ENCODE measurements at regions not wholly inside any gene's neighbourhood (a gene's known extent, or its start where the extent isn't known, plus 50 kb on each side); places are given as distances from the start of the nearest gene placed in this dataset.

DNA sequence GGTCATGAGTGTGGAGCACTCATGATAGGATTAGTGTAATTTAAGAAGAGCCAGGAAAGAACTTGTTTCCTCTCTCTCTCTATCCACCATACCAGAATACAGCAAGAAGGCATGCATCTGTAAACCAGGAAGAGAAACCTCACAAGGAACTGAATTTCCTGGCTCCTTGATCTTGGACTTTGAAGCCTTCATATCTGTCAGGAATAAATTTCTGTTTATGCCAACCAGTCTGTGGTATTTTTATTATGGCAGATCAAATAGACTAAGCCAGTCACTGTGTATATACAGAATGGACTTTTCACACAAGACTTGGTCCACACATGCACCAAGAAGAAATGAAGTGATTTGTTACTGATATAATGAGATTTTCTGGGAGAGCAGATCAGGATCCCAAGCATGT, 930.1 kb upstream of the TMEFF2 start:
- H3K4me3 ChIP-seq (ENCODE audit: severe bottlenecking) = no peak overlapping the region
- TF ChIP-seq, protein P1, sequence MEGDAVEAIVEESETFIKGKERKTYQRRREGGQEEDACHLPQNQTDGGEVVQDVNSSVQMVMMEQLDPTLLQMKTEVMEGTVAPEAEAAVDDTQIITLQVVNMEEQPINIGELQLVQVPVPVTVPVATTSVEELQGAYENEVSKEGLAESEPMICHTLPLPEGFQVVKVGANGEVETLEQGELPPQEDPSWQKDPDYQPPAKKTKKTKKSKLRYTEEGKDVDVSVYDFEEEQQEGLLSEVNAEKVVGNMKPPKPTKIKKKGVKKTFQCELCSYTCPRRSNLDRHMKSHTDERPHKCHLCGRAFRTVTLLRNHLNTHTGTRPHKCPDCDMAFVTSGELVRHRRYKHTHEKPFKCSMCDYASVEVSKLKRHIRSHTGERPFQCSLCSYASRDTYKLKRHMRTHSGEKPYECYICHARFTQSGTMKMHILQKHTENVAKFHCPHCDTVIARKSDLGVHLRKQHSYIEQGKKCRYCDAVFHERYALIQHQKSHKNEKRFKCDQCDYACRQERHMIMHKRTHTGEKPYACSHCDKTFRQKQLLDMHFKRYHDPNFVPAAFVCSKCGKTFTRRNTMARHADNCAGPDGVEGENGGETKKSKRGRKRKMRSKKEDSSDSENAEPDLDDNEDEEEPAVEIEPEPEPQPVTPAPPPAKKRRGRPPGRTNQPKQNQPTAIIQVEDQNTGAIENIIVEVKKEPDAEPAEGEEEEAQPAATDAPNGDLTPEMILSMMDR (IDR thresholded peaks at IDR 0.05; ENCODE audit: poor library complexity, severe bottlenecking) = no peak

DNA sequence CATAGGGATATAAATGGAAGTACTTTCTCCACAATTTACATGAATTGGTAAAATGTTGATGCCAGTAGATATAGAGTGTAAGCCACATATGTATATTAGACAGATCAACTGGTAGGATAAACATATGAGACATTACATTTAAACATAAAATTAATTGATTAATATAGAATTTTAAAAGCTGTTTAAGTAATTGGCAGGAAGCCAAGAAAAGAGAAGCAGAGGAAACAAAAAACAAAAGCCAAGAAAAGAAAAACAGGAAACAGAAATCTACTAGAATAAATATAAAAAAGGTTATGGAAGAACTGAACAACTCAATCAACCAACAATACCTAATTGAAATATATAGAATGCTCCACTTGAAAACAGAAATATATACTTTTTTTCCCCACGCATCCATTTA, 920.1 kb upstream of the TMEFF2 start:
- Histone ChIP-seq H3K4me3 (ENCODE audit: severe bottlenecking) (no peak overlapping the region), H3K27me3 (ENCODE audit: insufficient read depth, poor library complexity, severe bottlenecking) (no peaks in the 10 kb centered on the region), H3K27ac (ENCODE audit: poor library complexity, severe bottlenecking) (no peak overlapping the region), H3K4me1 (ENCODE audit: insufficient read depth, poor library complexity, severe bottlenecking) (no peaks in the 10 kb centered on the region), H3K9me3 (ENCODE audit: severe bottlenecking) (no peaks in the 10 kb centered on the region), H3K36me3 (ENCODE audit: low read depth) (no peaks in the 10 kb centered on the region)
- TF ChIP-seq, protein P1 (IDR thresholded peaks at IDR 0.05; ENCODE audit: poor library complexity, severe bottlenecking) = no peak
- ATAC-seq (ENCODE audit: low read depth) (no peak), DNase-seq (ENCODE audit: low spot score) (no peak)

More for the DNA sequence above, 930.1 kb upstream of the TMEFF2 start:
- ATAC-seq (ENCODE audit: low read depth) (no peak), DNase-seq (ENCODE audit: low spot score) (no peak)
- Histone ChIP-seq H3K27ac (ENCODE audit: poor library complexity, severe bottlenecking) (no peak overlapping the region), H3K36me3 (ENCODE audit: low read depth) (no peaks in the 10 kb centered on the region), H3K27me3 (ENCODE audit: insufficient read depth, poor library complexity, severe bottlenecking) (no peaks in the 10 kb centered on the region), H3K9me3 (ENCODE audit: severe bottlenecking) (no peaks in the 10 kb centered on the region), H3K4me1 (ENCODE audit: insufficient read depth, poor library complexity, severe bottlenecking) (no peaks in the 10 kb centered on the region)

DNA sequence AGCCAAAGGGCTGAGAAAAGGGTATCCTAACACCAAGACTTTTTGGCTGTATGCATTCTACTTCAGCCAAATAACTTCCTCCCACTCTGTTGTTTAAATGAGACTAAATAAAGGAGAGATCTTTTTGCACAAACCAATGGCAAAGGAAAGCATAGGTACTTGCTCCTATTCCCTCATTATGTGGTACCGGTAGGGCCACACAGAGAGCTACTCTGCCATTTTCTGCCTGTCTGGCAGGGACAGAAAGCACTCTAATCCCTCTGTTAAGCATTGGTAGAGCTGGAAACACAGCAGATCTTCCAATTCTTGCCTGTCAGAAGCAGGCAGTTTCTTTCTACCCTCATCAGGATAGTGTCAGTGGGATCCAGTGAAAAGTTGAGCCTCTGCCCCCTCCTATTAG, 918.3 kb upstream of the TMEFF2 start:
- no peaks in the 10 kb centered on the region for H3K4me1 ChIP-seq (ENCODE audit: insufficient read depth, poor library complexity, severe bottlenecking)
- no peaks in the 10 kb centered on the region for H3K9me3 ChIP-seq (ENCODE audit: severe bottlenecking)
- TF ChIP-seq, protein P1 (IDR thresholded peaks at IDR 0.05; ENCODE audit: poor library complexity, severe bottlenecking) = no peak
- H3K27ac ChIP-seq (ENCODE audit: poor library complexity, severe bottlenecking) = no peak overlapping the region
- H3K4me3 ChIP-seq (ENCODE audit: severe bottlenecking) = no peak overlapping the region
- ATAC-seq (ENCODE audit: low read depth) (no peak), DNase-seq (ENCODE audit: low spot score) (no peak)
- H3K36me3 ChIP-seq (ENCODE audit: low read depth) = no peaks in the 10 kb centered on the region
- no peaks in the 10 kb centered on the region for H3K27me3 ChIP-seq (ENCODE audit: insufficient read depth, poor library complexity, severe bottlenecking)

DNA sequence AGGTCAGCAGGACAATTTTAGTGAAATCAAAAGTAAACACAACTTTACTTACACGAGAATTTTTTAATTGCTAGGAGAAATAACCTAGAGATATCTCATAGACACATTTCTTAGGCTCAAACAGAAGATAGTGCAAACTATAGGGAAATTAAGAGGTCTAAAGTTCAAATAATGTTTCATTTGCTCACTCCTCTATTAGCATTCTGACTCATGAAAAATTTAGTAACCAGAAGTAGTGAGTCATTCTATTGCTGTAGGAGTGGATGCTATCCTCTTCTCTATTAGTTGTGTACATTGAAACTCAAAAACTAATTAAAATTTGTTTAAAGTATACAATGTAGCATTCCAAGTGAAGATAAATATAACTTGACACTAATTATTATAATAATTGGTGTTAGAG, 908.3 kb upstream of the TMEFF2 start:
- TF ChIP-seq, protein P1 (IDR thresholded peaks at IDR 0.05; ENCODE audit: poor library complexity, severe bottlenecking) = no peak
- ATAC-seq (ENCODE audit: low read depth) (peak; percentile 93), DNase-seq (ENCODE audit: low spot score) (no peak)

DNA sequence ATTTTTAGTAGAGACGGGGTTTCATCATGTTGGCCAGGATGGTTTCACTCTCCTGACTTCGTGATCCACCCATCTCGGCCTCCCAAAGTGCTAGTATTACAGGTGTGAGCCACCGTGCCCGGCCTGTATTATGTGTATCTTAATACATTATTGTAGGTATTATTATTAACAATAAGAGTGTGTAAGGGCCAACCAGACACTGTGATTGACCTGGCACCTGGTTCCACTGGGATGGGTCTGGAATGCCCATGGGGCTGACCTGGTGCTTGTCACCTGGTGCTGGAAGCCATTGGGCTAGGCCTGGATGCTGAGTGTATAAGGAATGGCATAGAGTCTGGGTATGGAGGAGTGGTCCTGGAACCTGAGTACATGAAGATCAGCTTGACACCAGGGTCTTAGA, 906.9 kb upstream of the TMEFF2 start:
- Histone ChIP-seq H3K9me3 (ENCODE audit: severe bottlenecking) (no peaks in the 10 kb centered on the region), H3K27ac (ENCODE audit: poor library complexity, severe bottlenecking) (no peak overlapping the region), H3K4me3 (ENCODE audit: severe bottlenecking) (no peak overlapping the region), H3K4me1 (ENCODE audit: insufficient read depth, poor library complexity, severe bottlenecking) (peaks cover 9% of the 10 kb centered on the region), H3K27me3 (ENCODE audit: insufficient read depth, poor library complexity, severe bottlenecking) (no peaks in the 10 kb centered on the region), H3K36me3 (ENCODE audit: low read depth) (no peaks in the 10 kb centered on the region)
- DNase-seq (ENCODE audit: low spot score) (no peak), ATAC-seq (ENCODE audit: low read depth) (no peak)
- TF ChIP-seq, protein P1 (IDR thresholded peaks at IDR 0.05; ENCODE audit: poor library complexity, severe bottlenecking) = no peak

More for the DNA sequence above, 908.3 kb upstream of the TMEFF2 start:
- H3K27ac ChIP-seq (ENCODE audit: poor library complexity, severe bottlenecking) = no peak overlapping the region
- no peaks in the 10 kb centered on the region for H3K27me3 ChIP-seq (ENCODE audit: insufficient read depth, poor library complexity, severe bottlenecking)
- H3K4me3 ChIP-seq (ENCODE audit: severe bottlenecking) = no peak overlapping the region
- peaks cover 9% of the 10 kb centered on the region for H3K4me1 ChIP-seq (ENCODE audit: insufficient read depth, poor library complexity, severe bottlenecking)
- no peaks in the 10 kb centered on the region for H3K9me3 ChIP-seq (ENCODE audit: severe bottlenecking)
- no peaks in the 10 kb centered on the region for H3K36me3 ChIP-seq (ENCODE audit: low read depth)
